Fibroblast of pulmonary artery (primary cell): ENCODE measurements at regions not wholly inside any gene's neighbourhood (a gene's known extent, or its start where the extent isn't known, plus 50 kb on each side); places are given as distances from the start of the nearest gene placed in this dataset.

Source experiments
- DNase-seq: peaks from one replicate; pipeline ENCODE4 v3.0.0-alpha.2; 2010; ENCODE audit warnings: low read depth
- H3K4me3 ChIP-seq: replicated peaks from 2 replicates; pipeline ENCODE4 v1.5.1; 2011; ENCODE audit warnings: low read depth, mild to moderate bottlenecking, control low read depth, low read length, moderate library complexity
- TF ChIP-seq, protein P1 (sequence below): IDR thresholded peaks from 2 replicates; pipeline ENCODE4 v1.5.1; 2011; ENCODE audit warnings: mild to moderate bottlenecking, control low read depth, low read length, inconsistent platforms; ENCODE audit errors: missing control alignments

- TF ChIP-seq, protein P1, sequence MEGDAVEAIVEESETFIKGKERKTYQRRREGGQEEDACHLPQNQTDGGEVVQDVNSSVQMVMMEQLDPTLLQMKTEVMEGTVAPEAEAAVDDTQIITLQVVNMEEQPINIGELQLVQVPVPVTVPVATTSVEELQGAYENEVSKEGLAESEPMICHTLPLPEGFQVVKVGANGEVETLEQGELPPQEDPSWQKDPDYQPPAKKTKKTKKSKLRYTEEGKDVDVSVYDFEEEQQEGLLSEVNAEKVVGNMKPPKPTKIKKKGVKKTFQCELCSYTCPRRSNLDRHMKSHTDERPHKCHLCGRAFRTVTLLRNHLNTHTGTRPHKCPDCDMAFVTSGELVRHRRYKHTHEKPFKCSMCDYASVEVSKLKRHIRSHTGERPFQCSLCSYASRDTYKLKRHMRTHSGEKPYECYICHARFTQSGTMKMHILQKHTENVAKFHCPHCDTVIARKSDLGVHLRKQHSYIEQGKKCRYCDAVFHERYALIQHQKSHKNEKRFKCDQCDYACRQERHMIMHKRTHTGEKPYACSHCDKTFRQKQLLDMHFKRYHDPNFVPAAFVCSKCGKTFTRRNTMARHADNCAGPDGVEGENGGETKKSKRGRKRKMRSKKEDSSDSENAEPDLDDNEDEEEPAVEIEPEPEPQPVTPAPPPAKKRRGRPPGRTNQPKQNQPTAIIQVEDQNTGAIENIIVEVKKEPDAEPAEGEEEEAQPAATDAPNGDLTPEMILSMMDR: no peak
These were observed 730.8 kb upstream of the EPHA6 start for GRCh38 chr3:96083610-96084009.

GRCh38 chr3:96086018-96086417, 728.4 kb upstream of the EPHA6 start:
- DNase-seq: no peak
- no peak overlapping the region for H3K4me3 ChIP-seq
- TF ChIP-seq, protein P1: no peak

More at GRCh38 chr3:96083610-96084009, 730.8 kb upstream of the EPHA6 start:
- no peak overlapping the region for H3K4me3 ChIP-seq
- no peak for DNase-seq

- TF ChIP-seq, protein P1: no peak
- no peak overlapping the region for H3K4me3 ChIP-seq
- DNase-seq: no peak
These were observed 713.3 kb upstream of the EPHA6 start for GRCh38 chr3:96101006-96101560.

DNA sequence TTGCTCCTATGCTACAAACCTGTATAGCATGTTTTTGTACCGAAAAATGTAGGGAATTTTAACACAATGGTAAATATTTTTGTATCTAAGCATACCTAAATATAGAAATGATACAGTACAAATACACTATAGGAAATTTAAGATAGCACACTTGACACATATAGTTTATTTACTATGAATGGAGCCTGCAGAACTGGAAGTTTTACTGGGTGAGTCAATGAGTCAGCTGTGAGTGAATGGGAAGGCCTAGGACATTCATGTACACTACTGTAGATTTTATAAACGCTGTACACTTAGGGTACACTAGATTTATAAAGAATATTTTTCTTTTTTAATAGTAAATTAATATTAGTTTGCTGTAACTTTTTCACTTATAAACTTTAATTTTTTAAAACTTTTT, 707.7 kb upstream of the EPHA6 start:
- DNase-seq: no peak
- TF ChIP-seq, protein P1: no peak
- no peak overlapping the region for H3K4me3 ChIP-seq
